ENCODE measurements at regions not wholly inside any gene's neighbourhood (a gene's known extent, or its start where the extent isn't known, plus 50 kb on each side); places are given as distances from the start of the nearest gene placed in this dataset.

DNA sequence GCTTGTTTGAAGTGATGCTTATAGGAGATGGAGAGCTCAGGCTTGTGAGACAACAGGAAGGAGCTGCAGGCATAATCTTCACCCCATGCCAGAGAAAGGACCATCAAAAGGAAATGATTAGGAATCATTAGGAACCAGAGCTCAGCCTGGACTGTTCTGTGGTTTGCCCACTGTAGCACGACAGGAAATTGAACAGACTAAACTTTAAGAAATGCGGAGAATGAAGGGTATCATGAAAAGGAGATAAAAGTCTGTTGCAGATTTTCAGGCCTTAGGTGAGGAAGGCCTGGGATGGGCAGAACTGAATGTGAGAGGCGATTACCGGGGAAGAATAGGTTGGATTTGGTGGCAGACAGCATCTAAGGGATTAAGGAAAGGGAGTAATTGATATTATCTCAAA, 292.0 kb upstream of the PLXNA2 start:
- DNase-seq (ENCODE audit: low read depth in 4 of 4, low spot score in 2 of 4): no peak

DNA sequence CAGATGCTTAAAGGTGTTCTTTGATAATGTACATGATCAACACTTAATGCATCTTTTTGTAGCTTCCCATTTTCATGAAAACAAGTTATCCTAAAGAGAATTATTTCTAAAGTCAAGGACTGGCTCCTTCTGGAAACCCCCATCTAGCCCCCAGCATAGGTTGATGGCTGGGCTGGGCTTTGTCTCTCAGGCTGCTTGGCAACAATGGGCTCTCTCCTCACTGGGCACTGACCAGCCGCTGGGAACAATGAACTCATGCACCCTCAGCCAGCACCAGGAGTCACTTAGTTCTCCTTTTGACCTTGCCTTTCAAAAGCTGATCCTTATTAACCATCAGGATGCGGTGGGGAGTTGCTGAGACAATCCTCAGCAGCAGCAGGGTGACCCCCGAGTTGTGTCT, 293.0 kb upstream of the PLXNA2 start:
- no peak for DNase-seq (ENCODE audit: low read depth in 4 of 4, low spot score in 2 of 4)

DNA sequence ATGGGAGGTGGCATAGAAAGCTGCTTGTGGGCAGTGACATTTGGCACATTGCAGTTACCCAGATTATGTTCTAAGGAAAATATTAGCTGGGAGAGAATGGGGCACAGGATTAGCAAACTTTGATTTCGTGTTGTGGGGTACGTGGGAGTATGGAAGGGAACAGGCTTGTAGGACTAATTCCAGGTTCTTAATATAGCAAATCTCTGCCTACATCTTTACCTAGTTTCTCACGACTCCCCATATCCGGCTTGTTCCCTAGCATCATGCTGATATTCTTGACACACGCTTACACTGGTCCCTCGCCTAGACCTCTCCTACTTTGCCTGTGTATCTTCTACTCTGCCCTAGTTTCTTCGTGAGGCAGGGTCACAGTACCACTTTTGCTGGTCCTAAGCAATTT, 293.9 kb upstream of the PLXNA2 start:
- no peak for DNase-seq (ENCODE audit: low read depth in 4 of 4, low spot score in 2 of 4)

DNA sequence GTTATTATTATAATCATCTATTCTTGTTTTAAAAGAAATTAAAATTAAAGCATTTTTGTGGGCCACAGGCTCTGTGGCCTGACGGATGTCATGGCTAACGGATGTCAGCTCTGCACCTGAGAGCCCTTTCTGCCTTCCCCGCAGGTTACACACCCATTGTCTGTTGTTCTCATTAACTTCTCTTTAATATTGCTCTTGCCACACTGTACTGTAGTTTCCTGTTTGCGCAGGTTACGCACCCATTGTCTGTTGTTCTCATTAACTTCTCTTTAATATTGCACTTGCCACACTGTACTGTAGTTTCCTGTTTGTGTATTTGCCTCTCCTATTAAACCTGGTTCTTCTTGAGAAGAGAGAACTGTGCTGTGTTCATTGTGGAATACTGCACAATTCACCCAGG, 294.4 kb upstream of the PLXNA2 start:
- DNase-seq (ENCODE audit: low read depth in 4 of 4, low spot score in 2 of 4): no peak

DNA sequence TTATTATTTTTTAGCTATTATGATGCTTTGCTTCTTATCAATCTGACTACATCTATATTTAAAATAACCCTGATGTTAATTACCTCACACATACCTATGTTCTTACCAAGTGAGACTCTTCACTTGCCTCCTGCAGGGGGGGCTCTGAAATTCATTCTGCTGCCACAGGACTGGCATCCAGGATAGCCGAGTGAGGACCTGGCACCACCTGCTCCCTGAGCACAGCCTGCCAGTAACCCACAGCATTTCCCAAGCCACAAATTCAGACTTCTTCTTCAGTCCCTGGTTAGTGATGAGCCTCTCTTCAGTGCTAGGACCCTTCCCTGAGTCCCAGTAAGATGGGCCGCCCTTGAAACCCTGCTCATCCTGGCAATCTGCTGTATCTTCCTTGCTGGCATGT, 296.5 kb upstream of the PLXNA2 start:
- no peak for DNase-seq (ENCODE audit: low read depth in 4 of 4, low spot score in 2 of 4)

DNA sequence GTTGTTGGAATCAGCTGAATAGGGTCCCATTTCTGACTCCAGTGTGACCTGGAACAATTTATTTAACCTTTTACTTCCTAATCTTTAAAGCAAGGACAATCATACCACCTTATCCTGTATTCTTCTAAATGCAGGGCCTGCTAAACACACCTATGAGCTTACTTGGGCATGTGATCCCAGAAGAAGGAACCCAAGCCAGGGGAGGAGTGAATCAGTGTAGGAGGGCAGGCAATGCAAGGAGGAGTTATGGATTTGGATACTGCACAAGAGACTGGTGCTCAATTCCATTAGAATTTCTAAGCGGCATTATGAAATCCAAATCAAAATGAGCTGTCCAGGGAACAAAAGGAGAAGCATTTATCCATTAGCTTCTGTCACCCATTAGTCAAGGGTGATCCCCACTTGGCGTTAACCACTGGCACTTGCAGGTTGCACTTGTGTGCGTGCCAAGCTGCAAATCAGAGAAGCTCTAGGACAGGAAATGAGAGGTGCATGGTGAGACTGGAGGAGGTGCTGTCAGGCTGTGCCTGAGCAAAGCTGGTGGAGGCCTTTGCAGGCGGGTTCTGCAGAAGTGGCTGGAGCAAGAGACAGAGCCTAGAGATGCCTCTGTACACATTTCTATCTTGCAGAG, 297.2 kb upstream of the PLXNA2 start:
- no peak for DNase-seq (ENCODE audit: low read depth in 4 of 4, low spot score in 2 of 4)

DNA sequence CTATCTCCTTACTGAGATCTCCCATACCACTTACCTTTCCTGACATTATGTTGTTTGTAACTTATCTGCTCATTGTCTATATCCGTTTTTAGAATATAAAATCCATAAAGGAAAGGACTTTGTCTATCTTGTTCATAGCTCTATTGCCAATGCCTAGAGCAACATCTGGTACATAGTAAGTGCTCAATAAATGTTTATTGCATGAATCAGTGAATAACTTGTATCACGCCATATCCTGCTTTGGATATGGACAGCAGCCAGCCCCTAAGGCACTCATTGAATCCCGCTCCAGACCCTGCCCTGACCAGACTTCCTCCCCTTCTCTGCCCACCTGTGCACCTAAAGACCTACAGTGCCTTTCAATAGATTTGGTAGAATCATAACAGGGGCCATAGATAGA, 298.1 kb upstream of the PLXNA2 start:
- no peak for DNase-seq (ENCODE audit: low read depth in 4 of 4, low spot score in 2 of 4)

DNA sequence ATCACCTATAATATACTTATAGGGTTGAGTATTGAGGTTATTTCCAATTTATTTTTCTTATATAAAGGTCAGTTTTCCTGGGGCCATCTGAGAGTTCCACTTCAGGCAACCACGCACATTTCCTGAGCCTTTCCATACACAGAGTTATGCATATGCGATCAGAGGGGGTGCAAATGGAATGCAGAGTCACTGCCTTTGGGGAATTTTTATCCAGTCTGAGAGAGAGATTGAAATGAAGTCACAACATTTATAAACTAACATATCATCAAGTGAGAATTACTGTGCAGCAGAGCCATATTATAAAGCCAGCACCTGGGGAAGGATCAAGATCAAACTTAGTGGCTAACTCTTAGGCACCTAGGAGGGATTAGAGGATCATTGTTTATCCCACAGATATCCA, 299.9 kb upstream of the PLXNA2 start:
- no peak for DNase-seq (ENCODE audit: low read depth in 4 of 4, low spot score in 2 of 4)

DNA sequence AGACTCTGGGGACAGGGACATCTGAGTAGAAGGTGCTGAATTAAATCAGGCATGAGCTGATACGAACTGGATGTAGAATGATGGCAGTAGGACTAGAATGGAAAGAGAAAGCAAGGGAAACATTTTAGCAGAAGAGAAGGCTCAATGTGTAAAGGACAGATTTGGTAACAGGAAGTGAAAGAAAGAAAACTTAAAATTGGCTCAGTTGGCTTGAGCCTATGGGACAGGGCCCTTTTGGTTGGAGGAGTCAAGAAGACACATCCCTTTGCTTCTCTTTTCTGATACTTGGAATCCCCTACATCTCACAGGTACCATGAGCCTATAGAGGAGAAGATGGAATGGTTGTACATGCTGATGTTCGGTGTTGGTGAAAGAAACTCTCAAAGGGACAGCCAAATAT, 300.6 kb upstream of the PLXNA2 start:
- DNase-seq (ENCODE audit: low read depth in 4 of 4, low spot score in 2 of 4): no peak

DNA sequence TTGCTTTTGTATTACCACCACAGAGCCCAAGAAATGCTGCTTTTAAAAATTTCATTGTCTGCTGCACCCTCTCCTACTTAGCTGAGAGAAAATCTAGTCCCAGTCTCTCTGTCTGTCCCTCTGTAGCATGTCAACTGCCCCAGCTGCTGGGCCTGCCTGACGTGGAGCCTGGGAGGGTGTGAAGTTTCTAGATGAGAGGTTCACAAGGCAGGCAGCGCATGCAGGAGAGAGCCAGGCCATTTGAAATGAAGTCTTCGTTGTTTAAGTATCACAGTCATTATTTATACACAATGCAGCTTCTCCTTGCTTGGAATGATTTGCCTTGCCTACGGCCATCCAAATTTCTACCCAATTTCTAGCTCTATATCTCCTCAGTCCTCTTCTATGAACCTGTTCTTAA, 306.8 kb upstream of the PLXNA2 start:
- DNase-seq (ENCODE audit: low read depth in 4 of 4, low spot score in 2 of 4): no peak

DNA sequence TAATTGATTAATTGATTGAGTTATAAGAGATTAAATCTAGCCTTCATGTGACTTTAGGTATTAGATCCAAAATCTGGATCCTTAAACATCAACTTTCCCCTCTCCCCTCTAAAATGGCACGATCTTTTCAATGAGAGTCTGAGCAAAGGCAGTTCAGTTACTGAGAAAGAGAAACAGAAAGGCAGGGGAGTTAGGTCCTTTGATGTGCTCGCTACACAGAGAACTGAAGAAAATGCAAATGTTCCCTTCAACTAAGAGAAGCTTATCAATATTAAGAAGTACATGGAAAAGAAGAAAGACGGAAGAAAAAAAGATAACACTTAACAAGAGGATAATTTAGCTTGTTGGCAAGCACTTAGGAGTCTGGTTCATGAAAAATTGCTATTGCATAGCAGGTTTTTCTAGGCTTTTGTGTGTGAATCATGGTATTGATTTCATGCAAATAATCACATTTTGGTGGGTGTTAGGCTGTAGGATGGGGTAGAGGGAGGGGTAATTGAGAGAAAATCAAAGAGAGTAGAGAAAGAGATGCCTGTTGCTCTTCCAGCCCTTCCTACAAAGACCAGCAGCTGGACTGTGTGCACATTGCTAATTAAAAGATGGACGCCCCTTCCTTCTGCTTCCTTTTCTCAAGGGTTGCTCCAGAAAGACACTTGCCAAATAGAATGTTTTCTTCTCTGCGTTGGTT, 307.6 kb upstream of the PLXNA2 start:
- no peak for DNase-seq (ENCODE audit: low read depth in 4 of 4, low spot score in 2 of 4)

DNA sequence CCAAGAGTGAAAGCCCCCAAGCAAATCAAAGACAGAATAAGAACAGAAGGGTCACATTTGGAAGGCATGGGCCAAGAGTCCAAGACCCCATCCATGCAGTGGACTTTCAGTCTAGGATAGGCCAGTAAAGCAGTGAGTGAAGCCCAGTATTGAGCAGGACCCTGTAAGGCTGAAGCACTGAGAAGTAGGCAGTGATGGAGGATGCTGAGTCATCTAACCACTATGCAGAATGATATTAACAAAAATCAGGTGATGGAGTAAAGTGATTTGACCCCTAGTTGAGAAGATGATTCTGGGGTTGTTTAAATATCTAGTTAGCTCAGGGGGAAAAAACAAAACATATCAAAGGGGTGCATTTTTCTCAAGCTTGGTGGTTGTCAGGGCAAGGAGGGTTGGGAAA, 308.7 kb upstream of the PLXNA2 start:
- DNase-seq (ENCODE audit: low read depth in 4 of 4, low spot score in 2 of 4): no peak

DNA sequence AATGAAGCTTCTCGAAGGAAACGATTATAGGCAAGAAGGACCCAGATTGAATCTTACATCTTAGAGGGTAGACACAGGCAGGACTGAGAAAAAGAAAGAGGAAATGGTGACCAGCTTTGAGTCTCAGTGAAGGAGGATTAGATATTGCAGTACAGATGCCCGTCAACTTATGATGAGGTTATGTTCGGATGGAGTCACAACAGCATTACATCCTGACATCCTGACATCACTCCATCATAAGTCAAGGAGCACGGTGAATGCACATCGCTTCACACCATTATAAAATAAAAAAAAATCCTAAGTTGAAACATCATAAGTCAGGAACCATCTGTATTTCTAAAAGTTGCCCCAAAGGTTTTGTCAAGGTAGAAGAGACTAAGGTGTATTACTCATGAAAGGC, 312.3 kb upstream of the PLXNA2 start:
- DNase-seq (ENCODE audit: low read depth in 4 of 4, low spot score in 2 of 4): no peak

DNA sequence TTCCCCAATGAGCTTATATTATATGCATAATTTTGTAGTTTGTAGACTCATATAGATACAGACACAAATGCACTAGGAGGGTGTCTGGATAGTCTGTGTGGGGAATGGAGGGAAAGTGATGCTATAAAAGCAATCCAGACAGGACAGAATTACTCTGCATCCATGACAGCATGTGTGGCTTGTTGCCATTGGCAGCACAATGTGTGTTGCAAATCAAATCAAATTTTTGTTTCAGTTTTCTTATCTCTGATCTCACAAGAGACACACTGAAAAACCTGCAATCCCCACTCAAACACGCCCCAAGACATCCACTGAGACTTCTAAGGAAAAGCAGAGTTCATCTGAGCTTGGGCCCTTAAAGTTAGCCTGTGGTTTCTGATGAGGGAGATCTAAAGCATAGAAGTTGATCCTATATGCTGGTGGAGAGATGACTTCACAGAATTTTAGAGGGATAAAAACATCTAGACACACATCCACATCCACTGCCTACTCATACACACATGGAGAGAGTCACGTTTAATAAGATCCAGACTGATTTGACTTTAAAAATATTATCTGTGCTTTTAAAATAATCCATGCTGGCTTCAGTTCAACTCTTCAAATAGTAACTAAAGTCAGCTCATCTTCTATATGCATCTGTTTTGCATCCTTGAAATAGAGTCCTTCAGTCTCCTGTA, 313.0 kb upstream of the PLXNA2 start:
- DNase-seq (ENCODE audit: low read depth in 4 of 4, low spot score in 2 of 4): no peak

DNA sequence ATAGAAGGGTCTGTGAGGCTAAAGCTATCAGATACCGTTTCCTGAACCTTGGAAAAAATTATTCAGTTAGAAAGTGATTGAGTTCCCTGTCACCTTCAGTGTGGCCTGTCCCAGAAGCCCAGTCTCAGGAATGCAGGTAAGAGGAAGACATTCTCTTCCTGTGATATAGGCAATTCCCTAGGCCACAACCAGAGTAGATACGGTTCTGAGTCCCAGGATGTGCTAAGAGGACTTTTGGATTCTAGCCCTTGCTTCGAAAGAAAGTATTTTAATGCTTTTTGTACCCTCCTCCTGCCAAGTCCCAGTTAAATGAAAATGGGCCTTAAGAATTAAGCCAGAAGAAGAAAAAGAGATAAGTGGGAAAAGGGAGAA, 313.5 kb upstream of the PLXNA2 start:
- no peak for DNase-seq (ENCODE audit: low read depth in 4 of 4, low spot score in 2 of 4)

DNA sequence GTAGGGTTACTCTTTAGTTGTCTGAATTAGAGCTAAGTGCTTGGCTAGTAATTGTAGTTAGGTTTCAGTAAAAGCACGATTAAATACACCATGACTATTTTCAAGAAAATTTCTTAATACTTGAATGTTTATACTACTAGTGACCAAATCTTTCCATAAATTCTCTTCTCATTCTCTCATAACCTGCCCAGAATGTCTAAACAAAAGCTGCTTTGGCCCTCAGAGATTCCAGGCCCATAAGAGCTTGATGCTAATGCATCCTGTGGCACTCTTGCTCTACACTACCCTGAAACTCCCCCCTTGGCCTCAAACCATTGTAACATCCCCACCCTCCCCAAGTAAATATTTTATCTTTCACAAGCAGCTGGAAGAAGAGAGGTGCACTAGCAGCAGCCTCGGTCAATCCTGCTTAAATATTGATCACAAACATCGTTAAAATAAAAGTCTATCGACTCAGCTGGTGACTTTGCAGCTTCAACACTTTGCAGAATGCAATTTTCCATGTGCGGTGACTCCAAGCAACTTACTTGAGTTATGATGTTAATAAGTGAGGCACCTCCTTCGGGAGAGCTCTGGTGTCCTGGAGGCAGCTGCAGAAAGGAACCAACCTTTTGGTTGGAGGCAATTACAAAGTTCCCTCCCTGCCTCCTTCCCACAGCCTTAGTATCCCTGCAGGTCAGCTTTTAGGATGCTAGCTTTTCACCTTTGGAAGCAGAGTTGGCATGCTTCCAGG, 315.6 kb upstream of the PLXNA2 start:
- DNase-seq (ENCODE audit: low read depth in 4 of 4, low spot score in 2 of 4): no peak

DNA sequence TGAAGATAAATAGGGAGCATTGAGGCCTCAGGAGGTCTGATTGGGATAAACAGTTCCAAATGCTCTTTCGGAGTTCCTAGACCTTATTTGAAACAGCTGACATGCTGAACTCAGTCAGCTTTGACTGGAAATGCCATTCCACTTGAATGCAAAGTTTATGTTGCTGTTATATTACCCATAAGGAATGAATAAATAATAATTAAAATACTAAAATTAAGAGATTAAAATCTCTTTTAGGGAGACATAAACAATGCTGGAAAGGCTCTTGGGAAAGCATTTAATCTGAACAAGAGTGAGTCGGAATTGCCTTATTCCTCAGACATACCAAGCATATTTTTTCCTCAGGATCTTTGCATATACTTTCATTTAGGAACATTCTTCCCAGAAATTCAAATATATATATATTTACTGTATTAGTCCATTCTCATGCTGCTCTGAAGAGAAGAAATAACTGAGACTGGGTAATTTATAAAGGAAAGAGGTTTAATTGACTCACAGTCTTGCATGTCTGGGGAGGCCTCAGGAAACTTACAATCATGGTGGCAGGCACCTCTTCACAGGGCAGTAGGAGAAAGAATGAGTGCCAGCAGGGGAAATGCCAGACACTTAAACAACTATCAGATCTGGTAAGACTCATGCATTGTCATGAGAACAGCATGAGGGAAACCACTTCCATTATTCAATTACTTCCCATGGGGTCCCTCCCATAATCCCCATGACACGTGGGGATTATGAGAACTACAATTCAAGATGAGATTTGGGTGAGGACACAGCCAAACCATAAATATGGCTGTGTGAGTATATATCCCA, 318.2 kb upstream of the PLXNA2 start:
- DNase-seq (ENCODE audit: low read depth in 4 of 4, low spot score in 2 of 4): no peak

DNA sequence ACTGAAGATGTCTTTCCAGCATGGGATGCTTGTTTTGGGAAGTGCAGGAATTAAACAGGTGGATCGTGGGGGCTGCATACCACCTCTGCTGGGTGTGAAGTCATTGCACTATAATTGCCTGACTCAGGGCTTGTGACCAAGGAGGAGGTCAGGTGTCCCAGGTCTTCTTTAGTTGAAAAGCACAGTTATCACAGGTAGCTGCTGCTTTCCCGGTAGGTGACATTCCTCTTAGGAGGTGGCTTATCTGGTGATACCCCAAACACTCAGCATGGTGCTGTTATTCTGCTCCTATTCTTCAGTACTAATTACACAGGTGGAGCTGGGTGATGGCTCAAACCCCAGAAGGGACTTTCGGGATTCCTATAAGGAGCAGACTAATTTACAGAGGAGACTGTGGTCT, 320.3 kb upstream of the PLXNA2 start:
- DNase-seq (ENCODE audit: low read depth in 4 of 4, low spot score in 2 of 4): no peak

DNA sequence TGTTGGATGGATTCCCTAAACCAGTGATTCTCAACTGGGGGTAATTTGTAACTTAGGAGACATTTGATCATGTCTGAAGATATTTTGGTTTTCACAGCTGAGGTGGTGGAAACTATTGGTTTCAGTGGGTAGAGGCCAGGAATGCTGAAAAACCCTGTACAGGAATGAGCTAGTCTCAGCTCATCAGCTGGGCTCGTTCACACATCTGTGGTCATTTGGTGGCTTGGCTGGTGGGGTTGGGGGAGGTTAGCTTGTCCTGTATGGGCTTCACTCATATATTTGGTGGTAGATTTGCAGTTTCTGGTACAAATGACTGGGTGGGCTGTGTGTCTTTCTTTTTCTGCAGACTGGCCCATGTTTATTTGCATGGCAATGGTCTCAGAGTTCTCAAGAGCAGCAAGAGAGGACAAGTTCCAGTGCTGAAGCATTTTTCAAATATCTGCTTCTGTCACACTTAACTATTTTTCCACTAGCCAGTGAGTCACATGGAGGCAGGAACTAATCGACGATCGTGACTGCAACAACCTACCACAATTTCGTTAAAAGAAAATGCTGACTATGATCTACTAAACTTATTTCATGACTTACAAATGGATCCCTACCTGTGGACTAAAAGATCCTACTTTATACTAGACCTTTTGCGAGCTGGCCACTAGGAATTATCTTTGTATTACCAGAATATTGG, 321.7 kb upstream of the PLXNA2 start:
- DNase-seq (ENCODE audit: low read depth in 4 of 4, low spot score in 2 of 4): no peak

DNA sequence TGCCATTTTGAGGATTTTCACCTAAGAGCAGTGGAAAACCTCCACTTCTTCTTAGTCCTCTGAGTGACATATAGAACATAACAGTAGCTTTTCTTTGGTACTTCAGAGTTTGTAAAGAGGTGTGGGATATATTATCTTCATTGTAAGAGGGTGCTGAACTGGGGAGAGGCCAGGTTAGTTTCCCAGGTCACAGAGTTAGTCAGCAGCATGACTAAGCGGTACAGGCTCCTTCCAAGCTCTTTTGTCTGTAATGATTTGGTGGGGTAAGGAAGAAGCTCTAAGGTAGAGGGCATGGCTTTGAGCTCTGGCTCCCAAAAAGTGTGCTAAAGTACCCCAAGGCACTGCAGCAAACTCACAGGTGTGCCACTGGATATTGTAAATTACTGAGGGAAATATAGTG, 325.0 kb upstream of the PLXNA2 start:
- DNase-seq (ENCODE audit: low read depth in 4 of 4, low spot score in 2 of 4): no peak

All from left renal cortex interstitium (tissue), 4 donors.